ENCODE measurements at regions not wholly inside any gene's neighbourhood (a gene's known extent, or its start where the extent isn't known, plus 50 kb on each side); places are given as distances from the start of the nearest gene placed in this dataset.
"Not testable (repeated sequence)": the region's sequence is repeated elsewhere in the genome, so short reads cannot be mapped to it uniquely, and the experiment has no call there.

- DNase-seq = no peak
These were observed 133.1 kb downstream of the COPS8 start for GRCh38 chr2:237218756-237219155.

GRCh38 chr2:237219826-237220225, 134.1 kb downstream of the COPS8 start:
- DNase-seq = no peak

- no peak for DNase-seq
These were observed 135.8 kb downstream of the COPS8 start for GRCh38 chr2:237221443-237221842.

- DNase-seq = no peak
These were observed 136.5 kb downstream of the COPS8 start for GRCh38 chr2:237222178-237222577.

- DNase-seq = no peak
These were observed 136.9 kb downstream of the COPS8 start for GRCh38 chr2:237222601-237223041.

- no peak for DNase-seq
These were observed 137.6 kb downstream of the COPS8 start for GRCh38 chr2:237223201-237223861.

GRCh38 chr2:237227190-237227589, 141.5 kb downstream of the COPS8 start:
- DNase-seq = no peak

GRCh38 chr2:237227592-237228280, 142.0 kb downstream of the COPS8 start:
- DNase-seq = no peak

- no peak for DNase-seq
These were observed 142.6 kb downstream of the COPS8 start for GRCh38 chr2:237228281-237228625.

- no peak for DNase-seq
These were observed 144.2 kb downstream of the COPS8 start for GRCh38 chr2:237229905-237230304.

- no peak for DNase-seq
These were observed 144.7 kb downstream of the COPS8 start for GRCh38 chr2:237230355-237230754.

GRCh38 chr2:237231593-237231992, 145.9 kb downstream of the COPS8 start:
- no peak for DNase-seq

GRCh38 chr2:237232166-237232565, 146.5 kb downstream of the COPS8 start:
- no peak for DNase-seq

GRCh38 chr2:237234268-237234667, 148.6 kb downstream of the COPS8 start:
- no peak for DNase-seq

- no peak for DNase-seq
These were observed 149.8 kb downstream of the COPS8 start for GRCh38 chr2:237235383-237236095.

- no peak for DNase-seq
These were observed 150.5 kb downstream of the COPS8 start for GRCh38 chr2:237236188-237236587.

GRCh38 chr2:237238249-237238648, 152.6 kb downstream of the COPS8 start:
- no peak for DNase-seq

- no peak for DNase-seq
These were observed 154.6 kb downstream of the COPS8 start for GRCh38 chr2:237240252-237240651.

- DNase-seq = not testable (repeated sequence)
These were observed 155.2 kb downstream of the COPS8 start for GRCh38 chr2:237240868-237241267.

GRCh38 chr2:237242091-237242536, 156.4 kb downstream of the COPS8 start:
- no peak for DNase-seq

- DNase-seq = no peak
These were observed 157.8 kb downstream of the COPS8 start for GRCh38 chr2:237243487-237243886.

- DNase-seq = no peak
These were observed 158.5 kb downstream of the COPS8 start for GRCh38 chr2:237244178-237244577.

GRCh38 chr2:237244976-237245646, 159.4 kb downstream of the COPS8 start:
- DNase-seq = no peak

Data from RPMI8226 (cell line).